ENCODE measurements at regions not wholly inside any gene's neighbourhood (a gene's known extent, or its start where the extent isn't known, plus 50 kb on each side); places are given as distances from the start of the nearest gene placed in this dataset.

DNA sequence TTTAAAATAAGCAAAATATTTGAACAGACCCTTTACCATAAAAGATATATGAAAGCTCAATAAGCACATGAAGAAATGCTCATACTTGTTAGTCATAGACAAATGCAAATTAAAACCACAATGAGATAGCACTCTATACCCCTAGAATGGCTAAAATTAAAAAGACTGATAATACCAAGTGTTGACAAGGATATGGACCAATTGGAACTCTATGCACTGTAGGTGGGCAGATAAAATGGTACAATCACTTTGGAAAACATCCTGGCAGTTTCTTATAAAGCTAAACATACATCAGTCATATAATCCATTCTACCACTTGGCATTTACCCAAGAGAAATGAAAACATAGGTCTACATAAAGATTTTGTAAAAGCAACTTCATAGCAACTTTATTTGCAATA is 293.0 kb upstream of the TLE3 start:
- intact Hi-C loops (cut with micrococcal nuclease): no loop called here
- H3K9me3 Mint-ChIP-seq: no peaks in the 10 kb centered on the region
- no peak overlapping the region for H3K27ac Mint-ChIP-seq
- H3K27me3 Mint-ChIP-seq: peaks cover 16% of the 10 kb centered on the region
- H3K36me3 Mint-ChIP-seq (ENCODE audit: low read depth): no peaks in the 10 kb centered on the region
- peaks cover 10% of the 10 kb centered on the region for H3K4me1 Mint-ChIP-seq (ENCODE audit: low read depth)
- no peak overlapping the region for H3K4me3 Mint-ChIP-seq

DNA sequence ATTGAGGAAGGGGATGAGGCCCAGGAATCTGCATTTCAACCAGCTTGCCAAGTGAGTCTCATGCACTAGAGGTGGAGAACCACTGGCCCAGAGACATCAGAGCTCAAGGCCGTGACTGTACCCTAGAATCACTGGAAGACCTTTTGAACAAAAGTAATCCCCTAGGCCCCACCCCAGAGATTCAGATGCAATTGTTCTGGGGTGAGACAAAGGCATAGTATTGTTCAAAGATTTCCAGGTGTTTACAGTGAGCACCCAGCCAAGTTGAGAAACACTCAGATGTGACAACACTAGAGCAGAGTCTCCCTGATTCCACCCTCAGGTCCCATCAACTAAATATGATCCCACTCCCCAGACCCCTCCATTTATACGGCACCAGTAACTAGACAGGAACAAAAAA is 290.3 kb upstream of the TLE3 start:
- Mint-ChIP-seq H3K27me3 (peaks cover 3% of the 10 kb centered on the region), H3K4me1 (ENCODE audit: low read depth) (peaks cover 11% of the 10 kb centered on the region), H3K9me3 (no peaks in the 10 kb centered on the region), H3K27ac (no peak overlapping the region), H3K36me3 (ENCODE audit: low read depth) (no peaks in the 10 kb centered on the region), H3K4me3 (no peak overlapping the region)
- intact Hi-C loops (cut with micrococcal nuclease): no loop called here

DNA sequence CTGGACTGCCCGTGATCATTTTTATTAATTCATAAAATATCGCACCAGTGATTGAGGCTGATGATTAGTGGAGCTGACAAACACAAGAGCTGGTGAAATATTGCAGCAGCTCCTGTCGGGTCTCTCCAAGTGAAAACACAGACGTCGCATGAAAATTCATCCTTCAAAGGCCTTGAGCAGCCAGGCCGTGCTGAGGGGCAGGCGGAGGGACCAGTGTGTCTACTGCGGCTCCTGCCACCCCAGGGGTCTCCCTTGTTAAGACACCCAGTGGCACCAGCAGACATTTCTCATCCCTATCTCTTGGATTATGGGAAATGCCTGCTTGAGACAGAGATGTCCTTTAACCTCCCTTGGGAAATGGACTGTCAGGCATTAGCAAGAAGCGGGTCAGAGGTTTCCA is 289.4 kb upstream of the TLE3 start:
- Mint-ChIP-seq H3K4me3 (no peak overlapping the region), H3K4me1 (ENCODE audit: low read depth) (peaks cover 12% of the 10 kb centered on the region), H3K27ac (no peak overlapping the region), H3K27me3 (peaks cover 3% of the 10 kb centered on the region), H3K9me3 (peaks cover 3% of the 10 kb centered on the region), H3K36me3 (ENCODE audit: low read depth) (no peaks in the 10 kb centered on the region)
- intact Hi-C loops (cut with micrococcal nuclease): no loop called here

DNA sequence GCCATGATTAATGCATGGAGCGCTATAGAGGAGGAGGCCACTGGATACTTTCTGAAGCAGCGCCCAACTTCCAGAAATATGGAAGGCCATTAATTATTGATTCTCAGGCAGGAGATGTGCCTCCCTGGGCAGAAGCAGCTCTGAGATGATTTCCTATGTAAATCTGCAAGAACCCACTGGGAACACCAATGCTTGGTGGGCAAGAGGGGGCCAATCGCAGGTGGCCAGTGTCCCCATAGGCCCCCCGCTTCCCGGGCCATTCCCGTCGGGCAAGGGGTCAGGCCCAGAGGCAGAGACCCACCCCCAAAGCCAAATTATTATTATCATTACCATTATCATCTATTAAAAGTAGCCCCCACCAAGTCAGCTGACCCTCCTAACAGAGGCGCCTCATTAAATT is 288.0 kb upstream of the TLE3 start:
- Mint-ChIP-seq H3K27ac (no peak overlapping the region), H3K27me3 (peaks cover 9% of the 10 kb centered on the region), H3K4me1 (ENCODE audit: low read depth) (peaks cover 12% of the 10 kb centered on the region), H3K4me3 (no peak overlapping the region), H3K36me3 (ENCODE audit: low read depth) (no peaks in the 10 kb centered on the region), H3K9me3 (peaks cover 10% of the 10 kb centered on the region)
- intact Hi-C loops (cut with micrococcal nuclease): no loop called here

DNA sequence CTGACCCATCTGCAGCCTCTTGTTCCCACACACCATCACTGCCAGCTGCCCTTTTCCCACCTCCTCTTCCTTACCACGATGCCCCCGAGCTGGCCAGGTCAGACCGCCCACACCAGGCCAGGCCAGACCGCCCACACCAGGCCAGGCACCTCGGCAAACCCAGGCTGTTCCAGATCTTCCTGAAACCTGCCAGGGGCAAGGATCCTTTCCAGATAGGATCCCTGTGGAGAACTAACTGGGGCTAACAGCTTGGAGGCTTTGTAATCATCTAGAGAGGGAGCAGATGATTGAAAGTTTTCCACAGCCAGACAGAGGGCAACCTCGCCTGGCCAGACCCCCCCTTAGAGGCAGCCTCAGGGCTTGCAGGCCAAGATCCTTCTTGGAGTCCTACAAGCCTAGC is 287.3 kb upstream of the TLE3 start:
- intact Hi-C loops (cut with micrococcal nuclease): no loop called here
- peaks cover 12% of the 10 kb centered on the region for H3K4me1 Mint-ChIP-seq (ENCODE audit: low read depth)
- H3K9me3 Mint-ChIP-seq: peaks cover 10% of the 10 kb centered on the region
- H3K27me3 Mint-ChIP-seq: peaks cover 9% of the 10 kb centered on the region
- H3K36me3 Mint-ChIP-seq (ENCODE audit: low read depth): no peaks in the 10 kb centered on the region
- no peak overlapping the region for H3K4me3 Mint-ChIP-seq
- H3K27ac Mint-ChIP-seq: no peak overlapping the region

DNA sequence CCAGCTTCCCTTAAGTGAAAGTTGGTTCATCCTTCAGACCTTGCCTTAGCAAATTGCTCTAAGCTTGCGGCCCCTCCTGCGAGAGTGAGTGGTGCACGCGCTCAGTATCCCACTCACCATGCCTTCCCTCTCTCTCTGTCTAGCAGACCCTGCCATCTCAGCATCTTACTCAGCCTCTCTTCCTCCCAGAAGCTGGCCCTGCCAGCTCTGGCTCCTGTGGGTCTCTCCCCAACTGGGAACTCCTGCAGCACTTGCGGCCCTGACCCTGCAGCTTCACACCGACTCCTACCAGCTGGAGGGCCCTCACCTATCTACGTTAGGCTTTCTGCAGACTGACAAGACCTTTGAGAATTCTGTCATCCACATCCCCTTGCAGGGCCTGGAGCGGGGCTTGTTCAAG is 286.1 kb upstream of the TLE3 start:
- peaks cover 12% of the 10 kb centered on the region for H3K4me1 Mint-ChIP-seq (ENCODE audit: low read depth)
- H3K36me3 Mint-ChIP-seq (ENCODE audit: low read depth): no peaks in the 10 kb centered on the region
- peaks cover 9% of the 10 kb centered on the region for H3K27me3 Mint-ChIP-seq
- H3K9me3 Mint-ChIP-seq: peaks cover 10% of the 10 kb centered on the region
- no peak overlapping the region for H3K27ac Mint-ChIP-seq
- no peak overlapping the region for H3K4me3 Mint-ChIP-seq
- intact Hi-C loops (cut with micrococcal nuclease): no loop called here

DNA sequence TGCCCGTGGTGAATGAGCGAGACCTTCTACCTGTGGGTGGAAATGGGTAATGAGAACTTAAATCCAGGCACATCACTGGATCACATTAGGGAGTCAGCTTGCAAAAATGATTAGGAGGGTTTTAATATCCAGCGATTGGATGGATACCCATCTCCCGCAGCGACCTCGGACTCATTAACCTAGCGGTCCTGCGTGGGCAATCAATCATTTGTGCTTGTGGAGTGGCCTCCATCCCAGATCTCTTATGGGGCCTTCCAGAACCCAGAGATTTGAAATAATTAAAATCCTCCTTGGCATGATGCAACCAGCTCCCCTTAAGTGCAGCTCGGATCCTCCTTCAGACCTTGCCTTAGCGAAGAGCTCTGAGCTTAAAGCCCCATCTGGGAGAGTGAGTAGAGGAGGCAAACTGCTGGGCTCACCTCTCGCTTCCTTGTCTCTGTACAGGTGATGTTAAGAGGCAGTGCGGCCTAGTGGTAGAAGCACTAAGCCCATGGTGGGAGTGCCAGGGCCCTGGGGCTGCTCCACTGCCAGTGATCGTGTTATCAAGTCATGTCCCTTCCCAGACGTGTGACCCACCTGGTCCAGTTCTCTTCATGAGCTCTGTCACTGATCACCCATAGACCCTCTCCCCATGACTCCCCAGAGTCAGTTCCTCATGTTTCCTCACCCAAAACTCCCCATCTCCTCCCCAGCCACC is 285.2 kb upstream of the TLE3 start:
- Mint-ChIP-seq H3K4me3 (no peak overlapping the region), H3K9me3 (peaks cover 10% of the 10 kb centered on the region), H3K27me3 (peaks cover 16% of the 10 kb centered on the region), H3K36me3 (ENCODE audit: low read depth) (no peaks in the 10 kb centered on the region), H3K27ac (no peak overlapping the region), H3K4me1 (ENCODE audit: low read depth) (peaks cover 12% of the 10 kb centered on the region)
- intact Hi-C loops (cut with micrococcal nuclease): no loop called here

DNA sequence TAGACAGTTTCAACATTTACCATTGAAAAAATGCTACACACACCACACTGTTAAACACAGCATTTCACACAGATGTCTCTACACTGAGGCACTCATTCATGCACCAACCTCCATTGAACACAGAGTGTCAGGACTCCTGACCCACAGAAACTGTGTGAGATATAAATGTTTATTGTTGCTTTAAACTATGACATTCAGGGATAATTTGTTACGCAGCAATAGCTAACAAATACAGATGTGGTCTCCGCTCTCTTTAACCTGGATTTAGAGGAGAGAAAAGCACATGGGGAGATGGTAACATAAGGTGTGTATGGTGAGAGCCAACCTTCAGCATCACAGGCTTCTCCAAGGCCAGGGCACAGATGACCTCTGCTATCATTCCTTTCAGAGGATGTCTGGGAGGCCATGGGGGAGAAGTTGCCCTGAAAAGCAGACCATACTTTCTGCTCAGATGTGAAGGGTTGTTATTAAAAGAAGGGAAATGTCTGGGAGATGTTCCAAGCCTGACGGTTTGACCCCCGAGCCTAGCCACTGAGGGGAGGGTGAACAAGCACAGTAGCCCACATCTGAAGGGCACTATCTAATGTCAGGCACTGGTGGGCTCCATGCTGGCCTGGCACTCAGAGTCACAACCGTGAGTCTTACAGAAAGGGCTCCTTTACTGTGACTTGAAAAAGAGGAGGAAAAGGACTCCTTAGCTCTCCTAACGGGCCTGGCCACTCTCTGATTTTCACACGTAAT is 284.5 kb upstream of the TLE3 start:
- peaks cover 20% of the 10 kb centered on the region for H3K27me3 Mint-ChIP-seq
- no peaks in the 10 kb centered on the region for H3K36me3 Mint-ChIP-seq (ENCODE audit: low read depth)
- H3K4me3 Mint-ChIP-seq: no peak overlapping the region
- H3K9me3 Mint-ChIP-seq: peaks cover 10% of the 10 kb centered on the region
- peaks cover 16% of the 10 kb centered on the region for H3K4me1 Mint-ChIP-seq (ENCODE audit: low read depth)
- intact Hi-C loops (cut with micrococcal nuclease): no loop called here
- no peak overlapping the region for H3K27ac Mint-ChIP-seq

DNA sequence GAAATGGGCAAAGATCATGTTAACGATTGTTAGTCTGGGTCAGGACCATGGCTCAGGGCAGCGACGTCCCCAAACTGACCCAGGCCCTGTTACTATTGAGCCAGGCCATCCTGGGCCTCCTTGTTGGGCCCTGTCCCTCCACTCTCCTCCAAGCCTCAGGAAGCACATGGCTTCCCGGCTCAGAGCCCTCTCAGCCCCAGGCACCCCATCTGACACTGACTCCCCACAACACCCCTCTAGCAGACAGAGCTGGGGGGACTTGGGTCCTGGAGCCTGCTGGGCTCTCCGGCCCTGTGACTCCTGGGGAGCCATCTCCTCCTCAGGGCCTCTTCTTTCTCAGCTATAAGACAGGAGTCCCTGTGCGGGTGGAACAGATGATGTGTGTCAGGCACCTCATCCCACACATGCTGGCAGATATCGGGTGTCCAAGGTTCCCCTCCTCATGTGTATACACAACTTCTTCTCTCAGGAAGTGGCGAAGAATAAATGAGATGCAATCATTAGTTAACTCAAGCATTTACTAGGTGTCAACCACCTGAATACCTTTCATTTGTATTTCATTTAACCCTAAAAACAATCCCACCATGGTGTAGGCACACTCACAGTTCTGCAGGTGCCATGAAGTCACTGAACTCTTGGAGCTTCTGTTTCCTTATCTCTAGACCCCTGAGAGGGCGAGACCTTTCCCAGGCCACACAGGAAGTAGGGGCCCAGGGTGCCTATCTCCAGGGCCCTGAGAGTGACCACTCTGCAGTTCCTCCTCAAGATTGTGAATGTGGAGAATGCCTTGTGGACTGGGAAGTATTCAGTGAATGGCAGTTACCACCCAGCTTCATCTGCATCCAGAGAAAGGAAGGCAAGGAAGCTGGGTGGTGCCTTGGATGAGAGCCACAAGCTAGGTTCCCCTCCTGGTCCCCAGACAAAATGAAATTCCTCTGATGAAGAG is 282.5 kb upstream of the TLE3 start:
- Mint-ChIP-seq H3K4me3 (no peak overlapping the region), H3K27ac (no peak overlapping the region), H3K4me1 (ENCODE audit: low read depth) (peaks cover 32% of the 10 kb centered on the region), H3K27me3 (peaks cover 38% of the 10 kb centered on the region), H3K9me3 (peaks cover 10% of the 10 kb centered on the region), H3K36me3 (ENCODE audit: low read depth) (no peaks in the 10 kb centered on the region)
- intact Hi-C loops (cut with micrococcal nuclease): no loop called here

DNA sequence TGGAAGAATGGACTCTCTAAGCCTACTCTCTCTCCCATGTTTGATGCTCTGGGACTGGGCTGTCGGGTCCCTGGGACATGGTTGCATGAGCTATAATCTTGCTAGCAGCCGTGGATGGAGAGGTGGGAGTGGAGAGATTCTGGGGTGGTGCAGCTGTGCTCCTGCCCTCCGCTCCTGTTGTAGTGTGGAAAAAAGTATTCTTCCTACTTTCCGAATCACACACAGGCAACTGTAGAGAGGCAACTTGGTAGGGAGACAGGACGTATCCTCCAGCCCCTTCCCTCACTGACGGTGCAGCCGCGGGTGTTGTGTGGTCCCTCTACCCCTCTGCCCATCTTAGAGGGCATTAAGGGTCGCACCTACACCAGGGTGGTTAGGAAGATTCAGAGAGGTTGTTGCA is 281.4 kb upstream of the TLE3 start:
- peaks cover 44% of the 10 kb centered on the region for H3K27me3 Mint-ChIP-seq
- H3K36me3 Mint-ChIP-seq (ENCODE audit: low read depth): no peaks in the 10 kb centered on the region
- peaks cover 37% of the 10 kb centered on the region for H3K4me1 Mint-ChIP-seq (ENCODE audit: low read depth)
- peaks cover 10% of the 10 kb centered on the region for H3K9me3 Mint-ChIP-seq
- H3K4me3 Mint-ChIP-seq: no peak overlapping the region
- intact Hi-C loops (cut with micrococcal nuclease): no loop called here
- no peak overlapping the region for H3K27ac Mint-ChIP-seq

DNA sequence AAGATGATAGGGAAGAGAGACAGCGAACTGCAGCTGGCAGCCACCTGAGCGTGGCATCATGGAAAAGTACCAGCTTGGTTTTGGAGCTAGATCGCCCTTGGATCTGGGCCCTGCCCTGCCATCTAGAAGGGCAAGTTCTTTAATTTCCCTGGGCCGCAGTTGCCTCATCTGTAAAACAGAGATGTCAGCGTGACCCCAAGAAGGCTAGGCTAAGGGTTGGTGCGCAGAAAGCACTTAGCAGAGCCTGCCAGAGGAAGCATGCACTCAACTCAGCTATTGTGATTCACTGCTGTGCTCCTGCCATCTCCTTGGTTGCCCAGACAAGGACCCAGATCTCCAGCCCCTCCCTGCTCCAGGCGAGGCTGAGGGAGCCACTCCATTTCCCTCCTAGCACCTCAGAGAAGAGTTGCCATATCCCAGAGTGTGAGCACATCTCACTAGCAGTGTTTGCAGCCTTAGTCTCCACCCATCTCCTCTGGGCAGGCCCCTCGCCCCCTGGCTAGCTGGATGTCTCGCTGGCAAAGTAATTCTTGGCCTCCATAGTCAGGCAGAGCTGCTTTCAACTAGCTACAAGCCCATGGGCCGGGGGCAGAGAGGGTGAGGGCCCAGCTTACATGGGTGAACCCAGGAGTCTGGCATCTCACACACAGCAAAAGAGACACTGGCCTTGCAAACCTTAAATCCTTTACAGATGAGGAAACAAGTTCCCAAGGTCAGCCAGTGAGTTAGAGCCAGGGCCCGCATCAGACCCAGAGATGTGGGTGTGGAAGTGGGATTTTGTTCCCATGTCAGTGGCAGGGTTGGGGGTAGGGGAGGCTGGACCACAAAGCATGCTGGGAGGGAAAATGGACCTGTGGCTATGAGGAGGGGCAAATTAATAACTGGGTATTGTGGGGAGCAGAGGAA is 280.7 kb upstream of the TLE3 start:
- Mint-ChIP-seq H3K36me3 (ENCODE audit: low read depth) (no peaks in the 10 kb centered on the region), H3K4me3 (no peak overlapping the region), H3K9me3 (peaks cover 10% of the 10 kb centered on the region), H3K27ac (no peak overlapping the region), H3K4me1 (ENCODE audit: low read depth) (peaks cover 30% of the 10 kb centered on the region), H3K27me3 (peaks cover 50% of the 10 kb centered on the region)
- intact Hi-C loops (cut with micrococcal nuclease): no loop called here

DNA sequence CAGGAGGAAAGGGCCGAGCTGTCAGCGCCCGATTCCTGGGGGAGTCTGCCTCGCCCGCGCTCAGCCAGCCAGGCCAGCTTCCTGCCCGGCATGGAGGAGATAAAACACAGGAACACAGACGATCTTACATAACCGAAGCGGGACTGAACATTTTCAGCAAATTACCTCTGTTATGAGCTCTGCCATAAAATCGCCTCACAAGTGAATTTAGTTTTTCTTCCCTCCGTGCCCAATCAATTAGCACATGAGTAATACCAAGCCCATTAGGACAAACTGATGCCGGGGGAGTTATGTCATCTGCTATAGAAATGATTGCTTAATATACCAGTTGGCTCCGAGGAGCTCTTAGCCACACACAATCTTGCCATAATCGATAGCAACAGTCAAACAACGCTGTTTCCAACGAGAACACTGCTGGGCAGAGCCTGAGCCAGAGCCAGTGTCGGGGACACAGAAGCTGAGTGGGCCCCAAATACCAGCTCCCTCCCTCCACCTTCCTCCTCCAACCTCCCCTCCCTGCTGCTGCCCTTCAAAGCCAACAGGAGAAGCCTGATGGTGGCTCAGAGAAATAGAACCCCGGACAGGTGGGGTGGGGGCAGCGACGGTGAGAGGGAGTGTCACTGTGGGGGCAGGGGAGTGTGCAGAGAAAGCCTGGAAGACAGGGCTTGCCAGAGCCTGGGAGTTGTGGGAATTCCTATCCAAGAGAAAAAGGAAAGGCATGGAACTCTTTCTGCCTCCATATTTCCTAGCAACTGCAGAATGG is 279.4 kb upstream of the TLE3 start:
- H3K27ac Mint-ChIP-seq: no peak overlapping the region
- no peak overlapping the region for H3K4me3 Mint-ChIP-seq
- peaks cover 25% of the 10 kb centered on the region for H3K4me1 Mint-ChIP-seq (ENCODE audit: low read depth)
- no peaks in the 10 kb centered on the region for H3K36me3 Mint-ChIP-seq (ENCODE audit: low read depth)
- peaks cover 54% of the 10 kb centered on the region for H3K27me3 Mint-ChIP-seq
- intact Hi-C loops (cut with micrococcal nuclease): no loop called here
- H3K9me3 Mint-ChIP-seq: peaks cover 8% of the 10 kb centered on the region

All from dendritic cell treated with granulocyte-macrophage colony-stimulating factor and Interleukin-4, amounts not matched to agents 40 ng/mL and 50 ng/mL, for 4 days (primary cell).